ENCODE measurements at regions not wholly inside any gene's neighbourhood (a gene's known extent, or its start where the extent isn't known, plus 50 kb on each side); places are given as distances from the start of the nearest gene placed in this dataset.
"Not testable (repeated sequence)": the region's sequence is repeated elsewhere in the genome, so short reads cannot be mapped to it uniquely, and the experiment has no call there.

GRCh38 chr4:27763830-27764525 is 903.3 kb downstream of the STIM2 start:
- Histone ChIP-seq H3K27me3 (ENCODE audit: low read depth, low read length) (no peaks in the 10 kb centered on the region), H3K36me3 (ENCODE audit: control insufficient read depth in 1 of 2, insufficient read depth in 2 of 2, low read length in 2 of 2) (no peaks in the 10 kb centered on the region), H3K27ac (ENCODE audit: low read length) (no peak overlapping the region), H3K4me1 (ENCODE audit: control insufficient read depth in 1 of 2, insufficient read depth in 2 of 2, low read length in 2 of 2) (peaks cover 0 to 3% of the 10 kb centered on the region in 2 donors), H3K4me3 (ENCODE audit: low read depth in 1 of 2, low read length in 2 of 2) (no peak overlapping the region), H3K9me3 (ENCODE audit: control insufficient read depth in 1 of 2, low read length in 2 of 2) (no peaks in the 10 kb centered on the region)

- Histone ChIP-seq H3K4me1 (ENCODE audit: control insufficient read depth in 1 of 2, insufficient read depth in 2 of 2, low read length in 2 of 2) (peaks cover 0 to 3% of the 10 kb centered on the region in 2 donors), H3K4me3 (ENCODE audit: low read depth in 1 of 2, low read length in 2 of 2) (no peak overlapping the region), H3K27me3 (ENCODE audit: low read depth, low read length) (no peaks in the 10 kb centered on the region), H3K27ac (ENCODE audit: low read length) (no peak overlapping the region), H3K36me3 (ENCODE audit: control insufficient read depth in 1 of 2, insufficient read depth in 2 of 2, low read length in 2 of 2) (no peaks in the 10 kb centered on the region), H3K9me3 (ENCODE audit: control insufficient read depth in 1 of 2, low read length in 2 of 2) (no peaks in the 10 kb centered on the region)
These were observed 903.8 kb downstream of the STIM2 start for GRCh38 chr4:27764526-27764837.

- Histone ChIP-seq H3K9me3 (ENCODE audit: control insufficient read depth in 1 of 2, low read length in 2 of 2) (no peaks in the 10 kb centered on the region), H3K36me3 (ENCODE audit: control insufficient read depth in 1 of 2, insufficient read depth in 2 of 2, low read length in 2 of 2) (no peaks in the 10 kb centered on the region), H3K27ac (ENCODE audit: low read length) (no peak overlapping the region), H3K4me3 (ENCODE audit: low read depth in 1 of 2, low read length in 2 of 2) (no peak overlapping the region), H3K4me1 (ENCODE audit: control insufficient read depth in 1 of 2, insufficient read depth in 2 of 2, low read length in 2 of 2) (no peaks in the 10 kb centered on the region), H3K27me3 (ENCODE audit: low read depth, low read length) (no peaks in the 10 kb centered on the region)
These were observed 910.3 kb downstream of the STIM2 start for GRCh38 chr4:27770895-27771294.

GRCh38 chr4:27775156-27775555 is 914.5 kb downstream of the STIM2 start:
- Histone ChIP-seq H3K9me3 (ENCODE audit: control insufficient read depth in 1 of 2, low read length in 2 of 2) (peaks cover 0 to 6% of the 10 kb centered on the region in 2 donors), H3K4me1 (ENCODE audit: control insufficient read depth in 1 of 2, insufficient read depth in 2 of 2, low read length in 2 of 2) (no peaks in the 10 kb centered on the region), H3K27me3 (ENCODE audit: low read depth, low read length) (no peaks in the 10 kb centered on the region), H3K4me3 (ENCODE audit: low read depth in 1 of 2, low read length in 2 of 2) (no peak overlapping the region), H3K36me3 (ENCODE audit: control insufficient read depth in 1 of 2, insufficient read depth in 2 of 2, low read length in 2 of 2) (no peaks in the 10 kb centered on the region), H3K27ac (ENCODE audit: low read length) (no peak overlapping the region)

- Histone ChIP-seq H3K9me3 (ENCODE audit: control insufficient read depth in 1 of 2, low read length in 2 of 2) (peaks cover 0 to 6% of the 10 kb centered on the region in 2 donors), H3K4me3 (ENCODE audit: low read depth in 1 of 2, low read length in 2 of 2) (no peak overlapping the region), H3K36me3 (ENCODE audit: control insufficient read depth in 1 of 2, insufficient read depth in 2 of 2, low read length in 2 of 2) (no peaks in the 10 kb centered on the region), H3K4me1 (ENCODE audit: control insufficient read depth in 1 of 2, insufficient read depth in 2 of 2, low read length in 2 of 2) (no peaks in the 10 kb centered on the region), H3K27ac (ENCODE audit: low read length) (no peak overlapping the region), H3K27me3 (ENCODE audit: low read depth, low read length) (no peaks in the 10 kb centered on the region)
These were observed 919.2 kb downstream of the STIM2 start for GRCh38 chr4:27779827-27780226.

GRCh38 chr4:27787195-27787594 is 926.6 kb downstream of the STIM2 start:
- no peaks in the 10 kb centered on the region for H3K4me1 ChIP-seq (ENCODE audit: control insufficient read depth in 1 of 2, insufficient read depth in 2 of 2, low read length in 2 of 2)
- H3K27me3 ChIP-seq (ENCODE audit: low read depth, low read length), result no peaks in the 10 kb centered on the region
- H3K9me3 ChIP-seq (ENCODE audit: control insufficient read depth in 1 of 2, low read length in 2 of 2), result no peaks in the 10 kb centered on the region
- H3K27ac ChIP-seq (ENCODE audit: low read length), result no peak overlapping the region
- no peak overlapping the region for H3K4me3 ChIP-seq (ENCODE audit: low read depth in 1 of 2, low read length in 2 of 2)
- H3K36me3 ChIP-seq (ENCODE audit: control insufficient read depth in 1 of 2, insufficient read depth in 2 of 2, low read length in 2 of 2), result no peaks in the 10 kb centered on the region

GRCh38 chr4:27789773-27790172 is 929.1 kb downstream of the STIM2 start:
- no peaks in the 10 kb centered on the region for H3K4me1 ChIP-seq (ENCODE audit: control insufficient read depth in 1 of 2, insufficient read depth in 2 of 2, low read length in 2 of 2)
- H3K27me3 ChIP-seq (ENCODE audit: low read depth, low read length), result no peaks in the 10 kb centered on the region
- H3K4me3 ChIP-seq (ENCODE audit: low read depth in 1 of 2, low read length in 2 of 2), result no peak overlapping the region
- H3K9me3 ChIP-seq (ENCODE audit: control insufficient read depth in 1 of 2, low read length in 2 of 2), result no peaks in the 10 kb centered on the region
- H3K27ac ChIP-seq (ENCODE audit: low read length), result no peak overlapping the region
- no peaks in the 10 kb centered on the region for H3K36me3 ChIP-seq (ENCODE audit: control insufficient read depth in 1 of 2, insufficient read depth in 2 of 2, low read length in 2 of 2)

- Histone ChIP-seq H3K4me3 (ENCODE audit: low read depth in 1 of 2, low read length in 2 of 2) (no peak overlapping the region), H3K27me3 (ENCODE audit: low read depth, low read length) (no peaks in the 10 kb centered on the region), H3K36me3 (ENCODE audit: control insufficient read depth in 1 of 2, insufficient read depth in 2 of 2, low read length in 2 of 2) (no peaks in the 10 kb centered on the region), H3K9me3 (ENCODE audit: control insufficient read depth in 1 of 2, low read length in 2 of 2) (no peaks in the 10 kb centered on the region), H3K4me1 (ENCODE audit: control insufficient read depth in 1 of 2, insufficient read depth in 2 of 2, low read length in 2 of 2) (no peaks in the 10 kb centered on the region), H3K27ac (ENCODE audit: low read length) (no peak overlapping the region)
These were observed 930.3 kb downstream of the STIM2 start for GRCh38 chr4:27790911-27791310.

GRCh38 chr4:27791640-27792039 is 931.0 kb downstream of the STIM2 start:
- no peak overlapping the region for H3K27ac ChIP-seq (ENCODE audit: low read length)
- H3K36me3 ChIP-seq (ENCODE audit: control insufficient read depth in 1 of 2, insufficient read depth in 2 of 2, low read length in 2 of 2), result no peaks in the 10 kb centered on the region
- no peaks in the 10 kb centered on the region for H3K27me3 ChIP-seq (ENCODE audit: low read depth, low read length)
- no peaks in the 10 kb centered on the region for H3K9me3 ChIP-seq (ENCODE audit: control insufficient read depth in 1 of 2, low read length in 2 of 2)
- H3K4me3 ChIP-seq (ENCODE audit: low read depth in 1 of 2, low read length in 2 of 2), result no peak overlapping the region
- H3K4me1 ChIP-seq (ENCODE audit: control insufficient read depth in 1 of 2, insufficient read depth in 2 of 2, low read length in 2 of 2), result no peaks in the 10 kb centered on the region

GRCh38 chr4:27807207-27807606 is 946.6 kb downstream of the STIM2 start:
- H3K9me3 ChIP-seq (ENCODE audit: control insufficient read depth in 1 of 2, low read length in 2 of 2), result no peaks in the 10 kb centered on the region

GRCh38 chr4:27811948-27812347 is 951.3 kb downstream of the STIM2 start:
- no peak overlapping the region for H3K27ac ChIP-seq (ENCODE audit: low read length)
- no peaks in the 10 kb centered on the region for H3K4me1 ChIP-seq (ENCODE audit: control insufficient read depth in 1 of 2, insufficient read depth in 2 of 2, low read length in 2 of 2)
- no peaks in the 10 kb centered on the region for H3K9me3 ChIP-seq (ENCODE audit: control insufficient read depth in 1 of 2, low read length in 2 of 2)
- no peak overlapping the region for H3K4me3 ChIP-seq (ENCODE audit: low read depth in 1 of 2, low read length in 2 of 2)
- H3K27me3 ChIP-seq (ENCODE audit: low read depth, low read length), result no peaks in the 10 kb centered on the region
- no peaks in the 10 kb centered on the region for H3K36me3 ChIP-seq (ENCODE audit: control insufficient read depth in 1 of 2, insufficient read depth in 2 of 2, low read length in 2 of 2)

More at GRCh38 chr4:27807207-27807606, 946.6 kb downstream of the STIM2 start:
- H3K27me3 ChIP-seq (ENCODE audit: low read depth, low read length), result no peaks in the 10 kb centered on the region
- H3K36me3 ChIP-seq (ENCODE audit: control insufficient read depth in 1 of 2, insufficient read depth in 2 of 2, low read length in 2 of 2), result no peaks in the 10 kb centered on the region
- H3K27ac ChIP-seq (ENCODE audit: low read length), result no peak overlapping the region
- no peak overlapping the region for H3K4me3 ChIP-seq (ENCODE audit: low read depth in 1 of 2, low read length in 2 of 2)
- no peaks in the 10 kb centered on the region for H3K4me1 ChIP-seq (ENCODE audit: control insufficient read depth in 1 of 2, insufficient read depth in 2 of 2, low read length in 2 of 2)

DNA sequence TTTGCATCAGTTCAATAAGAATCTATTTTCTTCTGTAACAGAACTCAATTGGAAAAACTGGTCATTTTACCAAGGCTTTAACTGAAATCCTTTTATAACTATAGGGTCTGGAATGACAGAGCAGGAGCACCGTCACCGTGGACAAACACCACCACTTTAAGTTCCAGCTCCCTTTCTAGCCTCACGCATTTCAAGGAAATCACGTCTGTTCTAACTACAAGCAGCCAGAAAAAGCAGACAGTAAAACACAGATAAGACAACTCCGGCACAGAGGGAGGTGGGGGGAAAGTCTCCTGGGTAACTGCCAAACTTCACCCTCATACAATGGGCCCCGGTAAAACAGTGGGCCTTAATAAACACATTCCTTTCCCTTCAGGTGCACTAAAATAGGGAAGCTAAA is 952.6 kb downstream of the STIM2 start:
- not testable (repeated sequence) for H3K27ac ChIP-seq (ENCODE audit: low read length); H3K9me3 ChIP-seq (ENCODE audit: control insufficient read depth in 1 of 2, low read length in 2 of 2); H3K27me3 ChIP-seq (ENCODE audit: low read depth, low read length); H3K4me3 ChIP-seq (ENCODE audit: low read depth in 1 of 2, low read length in 2 of 2); H3K36me3 ChIP-seq (ENCODE audit: control insufficient read depth in 1 of 2, insufficient read depth in 2 of 2, low read length in 2 of 2); H3K4me1 ChIP-seq (ENCODE audit: control insufficient read depth in 1 of 2, insufficient read depth in 2 of 2, low read length in 2 of 2)
